H1 (cell line): ENCODE measurements at regions not wholly inside any gene's neighbourhood (a gene's known extent, or its start where the extent isn't known, plus 50 kb on each side); places are given as distances from the start of the nearest gene placed in this dataset.

Source experiments
- CTCF ChIA-PET: fragments of 300-600 bp; sonication (Branson Sonifier 250); formaldehyde crosslinking; loops from one replicate; lab custom pipeline; 2021; ENCODE audit not compliant: partially characterized antibody; lab: Charles Lee
- POLR2A ChIA-PET: fragments of 300-600 bp; sonication (Branson Sonifier 250); formaldehyde crosslinking; loops from one replicate; lab custom pipeline; 2021; ENCODE audit warnings: inconsistent platforms; ENCODE audit not compliant: partially characterized antibody; lab: Charles Lee
- DNase-seq, 2 experiments: peaks; one replicate each; pipeline versions ENCODE4 v3.0.0 to v3.0.0-alpha.2; 2010 to 2022; ENCODE audit warnings: low spot score in 2 of 2, low read depth in 1 of 2, mixed read lengths in 1 of 2
- FAIRE-seq: peaks from 2 replicates; lab custom pipeline; 2011; peaks lifted over from hg19 to GRCh38; lab: Jason Lieb, UNC
- H2AFZ ChIP-seq: 2 replicates; pipeline ENCODE4 v1.8.1; 2012; ENCODE audit warnings: low read length, inconsistent platforms
- H2AK5ac ChIP-seq: 2 replicates; pipeline ENCODE4 v1.6.1; 2013; ENCODE audit warnings: low read depth, low read length
- H2BK120ac ChIP-seq: replicated peaks from 2 replicates; pipeline ENCODE3; 2013; ENCODE audit warnings: low read depth, low read length, inconsistent platforms
- H2BK12ac ChIP-seq: 2 replicates; pipeline ENCODE4 v1.6.1; 2013; ENCODE audit warnings: low read depth, low read length
- H2BK15ac ChIP-seq: 2 replicates; pipeline ENCODE4 v1.6.1; 2013; ENCODE audit warnings: low read length
- H2BK20ac ChIP-seq: 2 replicates; pipeline ENCODE4 v1.6.1; 2013; ENCODE audit warnings: low read length
- H2BK5ac ChIP-seq: 2 replicates; pipeline ENCODE4 v1.6.1; 2013; ENCODE audit warnings: low read depth, low read length
- H3K14ac ChIP-seq: 2 replicates; pipeline ENCODE4 v1.6.1; 2013; ENCODE audit warnings: inconsistent platforms; ENCODE audit not compliant: insufficient read length
- H3K18ac ChIP-seq: 2 replicates; pipeline ENCODE4 v1.6.1; 2013; ENCODE audit warnings: low read length; ENCODE audit errors: extremely low read depth
- H3K23ac ChIP-seq: 2 replicates; pipeline ENCODE4 v1.6.1; 2013; ENCODE audit warnings: inconsistent platforms; ENCODE audit not compliant: insufficient read length
- H3K23me2 ChIP-seq: 2 replicates; pipeline ENCODE4 v1.6.1; 2013; ENCODE audit warnings: low read depth, low read length
- H3K27ac ChIP-seq: 2 replicates; pipeline ENCODE4 v1.6.1; 2011; ENCODE audit warnings: low read depth, low read length, inconsistent platforms
- H3K27me3 ChIP-seq, 4 experiments: replicated peaks in 1 of 4; 1 replicate in 1 of 4; 2 replicates in 3 of 4; pipeline versions ENCODE4 v1.6.1 to v1.8.1; 2011 to 2013; ENCODE audit warnings: low read length in 3 of 4, mild to moderate bottlenecking in 3 of 4, inconsistent platforms in 2 of 4, mixed read lengths in 2 of 4, moderate library complexity in 1 of 4; ENCODE audit not compliant: control insufficient read depth in 3 of 4, insufficient read depth in 3 of 4; ENCODE audit errors: extremely low read depth in 1 of 4
- H3K36me3 ChIP-seq, 4 experiments: 2 replicates each; pipeline versions ENCODE4 v1.6.1 to v1.8.1; 2011 to 2013; ENCODE audit warnings: mild to moderate bottlenecking in 4 of 4, low read length in 3 of 4, moderate library complexity in 2 of 4, control low read depth in 1 of 4, inconsistent platforms in 1 of 4; ENCODE audit not compliant: insufficient read depth in 4 of 4, control insufficient read depth in 2 of 4
- H3K4ac ChIP-seq: replicated peaks from 2 replicates; pipeline ENCODE3; 2013; ENCODE audit warnings: low read length, low read depth, mixed read lengths, inconsistent platforms; ENCODE audit not compliant: insufficient read length
- H3K4me1 ChIP-seq, 4 experiments: replicated peaks in 1 of 4; 1 replicate in 1 of 4; 2 replicates in 3 of 4; pipeline versions ENCODE4 v1.6.1 to v1.8.1; 2011 to 2013; ENCODE audit warnings: low read length in 3 of 4, inconsistent platforms in 2 of 4, mixed read lengths in 1 of 4; ENCODE audit not compliant: insufficient read depth in 4 of 4, control insufficient read depth in 3 of 4
- H3K4me2 ChIP-seq, 2 experiments: 2 replicates each; pipeline versions ENCODE4 v1.6.1 to v1.8.1; 2011 to 2013; ENCODE audit warnings: low read depth in 2 of 2, low read length in 2 of 2, control low read depth in 1 of 2, inconsistent platforms in 1 of 2, mild to moderate bottlenecking in 1 of 2; ENCODE audit not compliant: insufficient read depth in 1 of 2
- H3K4me3 ChIP-seq, 4 experiments: fragments of 200-600, 300-600 bp in 1 of 4; sonication (generic), shearing (Covaris generic), sonication (Bioruptor Twin) in 1 of 4; 2 replicates each; pipeline versions ENCODE4 v1.5.1 to v1.8.1; 2011 to 2016; ENCODE audit warnings: low read length in 4 of 4, low read depth in 3 of 4, control low read depth in 2 of 4, inconsistent platforms in 2 of 4, mild to moderate bottlenecking in 2 of 4, mixed read lengths in 1 of 4, moderate library complexity in 1 of 4; ENCODE audit not compliant: insufficient read depth in 2 of 4; ENCODE audit errors: extremely low read depth in 1 of 4
- H3K56ac ChIP-seq: replicated peaks from 2 replicates; pipeline ENCODE3; 2013; ENCODE audit warnings: low read depth, mild to moderate bottlenecking, mixed read lengths, low read length, inconsistent platforms; ENCODE audit not compliant: insufficient read length
- H3K79me1 ChIP-seq: 2 replicates; pipeline ENCODE4 v1.6.1; 2013; ENCODE audit warnings: low read depth, low read length, control low read depth
- H3K79me2 ChIP-seq, 2 experiments: 2 replicates each; pipeline versions ENCODE4 v1.6.1 to v1.8.1; 2012 to 2013; ENCODE audit warnings: low read length in 2 of 2, mild to moderate bottlenecking in 2 of 2, inconsistent platforms in 1 of 2; ENCODE audit not compliant: insufficient read depth in 2 of 2, control insufficient read depth in 1 of 2
- H3K9ac ChIP-seq, 4 experiments: replicated peaks in 1 of 4; 1 replicate in 1 of 4; 2 replicates in 3 of 4; pipeline versions ENCODE4 v1.6.1 to v1.8.1; 2011 to 2013; ENCODE audit warnings: low read depth in 3 of 4, low read length in 3 of 4, control low read depth in 2 of 4, mild to moderate bottlenecking in 2 of 4, moderate library complexity in 2 of 4, inconsistent platforms in 1 of 4; ENCODE audit errors: extremely low read depth in 1 of 4
- H3K9me3 ChIP-seq, 2 experiments: 2 replicates each; pipeline versions ENCODE4 v1.6.1 to v1.8.1; 2012 to 2013; ENCODE audit warnings: mild to moderate bottlenecking in 2 of 2, moderate library complexity in 2 of 2, control low read depth in 1 of 2, inconsistent platforms in 1 of 2, low read depth in 1 of 2, low read length in 1 of 2, mixed read lengths in 1 of 2; ENCODE audit not compliant: insufficient read depth in 2 of 2
- H4K20me1 ChIP-seq, 2 experiments: replicated peaks in 1 of 2; 2 replicates each; pipeline versions ENCODE3 to v1.8.1; 2011 to 2013; ENCODE audit warnings: inconsistent platforms in 2 of 2, low read length in 2 of 2, mild to moderate bottlenecking in 1 of 2; ENCODE audit not compliant: insufficient read depth in 2 of 2, control insufficient read depth in 1 of 2
- H4K5ac ChIP-seq: 2 replicates; pipeline ENCODE4 v1.6.1; 2013; ENCODE audit warnings: low read length, low read depth, mixed read lengths, inconsistent platforms; ENCODE audit not compliant: insufficient read length
- H4K8ac ChIP-seq: 2 replicates; pipeline ENCODE4 v1.8.0; 2013; ENCODE audit warnings: mild to moderate bottlenecking, moderate library complexity, low read length, inconsistent platforms; ENCODE audit not compliant: insufficient read depth; ENCODE audit errors: extremely low read depth
- H4K91ac ChIP-seq: replicated peaks from 2 replicates; pipeline ENCODE3; 2013; ENCODE audit warnings: low read length, mixed read lengths, inconsistent platforms; ENCODE audit not compliant: insufficient read length
- ASH2L ChIP-seq: fragments of 200-600, 300-600 bp; sonication (generic); IDR thresholded peaks from one replicate; pipeline ENCODE4 v1.7.1; 2017; ENCODE audit warnings: low read length
- ATF2 ChIP-seq: IDR thresholded peaks from 2 replicates; pipeline ENCODE4 v1.6.1; 2012; ENCODE audit warnings: low read length, inconsistent platforms
- BRCA1 ChIP-seq: IDR thresholded peaks from 2 replicates; pipeline ENCODE4 v1.6.1; 2012; ENCODE audit warnings: low read depth, low read length, improper control_type of control experiment
- CEBPB ChIP-seq: IDR thresholded peaks from 2 replicates; pipeline ENCODE4 v1.6.1; 2012; ENCODE audit warnings: low read depth, low read length
- EGR1 ChIP-seq: IDR thresholded peaks from 2 replicates; pipeline ENCODE4 v1.6.1; 2011; ENCODE audit warnings: low read depth, low read length, borderline replicate concordance
- FOSL1 ChIP-seq: IDR thresholded peaks from 2 replicates; pipeline ENCODE4 v1.6.1; 2011; ENCODE audit warnings: mild to moderate bottlenecking, low read depth, low read length, moderate library complexity; ENCODE audit not compliant: insufficient read depth
- JUN ChIP-seq: IDR thresholded peaks from 2 replicates; pipeline ENCODE4 v1.6.1; 2011; ENCODE audit warnings: low read depth, mild to moderate bottlenecking, improper control_type of control experiment, low read length
- POLR2A ChIP-seq, 2 experiments: IDR thresholded peaks; 1 replicate in 1 of 2; 2 replicates in 1 of 2; pipeline ENCODE4 v1.6.1; 2011; ENCODE audit warnings: low read depth in 2 of 2, low read length in 2 of 2, mild to moderate bottlenecking in 2 of 2; ENCODE audit errors: control extremely low read depth in 1 of 2
- RBBP5 ChIP-seq: IDR thresholded peaks from 2 replicates; pipeline ENCODE4 v1.7.1; 2012; ENCODE audit warnings: low read depth, mild to moderate bottlenecking, inconsistent platforms, low read length, moderate library complexity, borderline replicate concordance
- SP4 ChIP-seq: IDR thresholded peaks from 2 replicates; pipeline ENCODE4 v1.6.1; 2012; ENCODE audit warnings: low read length, inconsistent platforms
- TAF1 ChIP-seq: IDR thresholded peaks from 2 replicates; pipeline ENCODE4 v1.6.1; 2011; ENCODE audit warnings: mild to moderate bottlenecking, low read depth, low read length
- TAF7 ChIP-seq: optimal IDR thresholded peaks from 2 replicates; pipeline ENCODE3; 2011; ENCODE audit warnings: low read depth, mild to moderate bottlenecking, inconsistent platforms, low read length, moderate library complexity, borderline replicate concordance
- WGBS, 2 experiments: shearing (Covaris generic) in 1 of 2; methylation state at CpG; one replicate each; pipeline versions ENCODE4 v1.1.6 to v1.1.7; 2013 to 2015; ENCODE audit warnings: low lambda C conversion rate in 2 of 2, mixed read lengths in 2 of 2, inconsistent platforms in 1 of 2, low coverage in 1 of 2, missing lambda C conversion rate in 1 of 2; ENCODE audit not compliant: insufficient replicate concordance in 2 of 2, insufficient coverage in 1 of 2, insufficient read length in 1 of 2; ENCODE audit errors: extremely low coverage in 1 of 2, missing lambda C conversion rate in 1 of 2; 5-methylcytosine and 5-hydroxymethylcytosine counted together

- no peak overlapping the region for H3K4me3 ChIP-seq
- peaks cover 3 to 13% (median 8%) of the 10 kb centered on the region in 4 experiments; a peak in 6 of 7 replicates for H3K4me1 ChIP-seq
- no peak overlapping the region for H2AK5ac ChIP-seq
- H3K14ac ChIP-seq, result no peak overlapping the region
- 49% methylated on average over 3 of the region's 3 CpGs; no CpG with 5 or more reads in 1 of the 2 experiments for WGBS, 2 experiments
- H2BK120ac ChIP-seq, result peak overlapping the region; percentile 19
- H2BK12ac ChIP-seq, result no peak overlapping the region
- H3K23me2 ChIP-seq, result no peaks in the 10 kb centered on the region; the same call in 1 of the 2 replicates
- FAIRE-seq (no peak), DNase-seq (no peak)
- no peak overlapping the region for H4K8ac ChIP-seq
- H3K9ac ChIP-seq, result no peak overlapping the region
- no peak overlapping the region for H4K91ac ChIP-seq
- H4K20me1 ChIP-seq, result no peaks in the 10 kb centered on the region
- no peak overlapping the region for H2BK5ac ChIP-seq
- H3K36me3 ChIP-seq, result peaks cover 0 to 2% (median 0%) of the 10 kb centered on the region in 4 experiments; a peak in 2 of 8 replicates
- ChIA-PET POLR2A (interaction anchor here (0.5 kb wide), 1 partner anchor 375 kb away, joined by 5 read pairs; no protein-coding TSS in a partner anchor), CTCF (no interaction called here)
- no peak overlapping the region for H2BK15ac ChIP-seq
- H3K9me3 ChIP-seq, result peaks cover 3 to 9% of the 10 kb centered on the region in 2 experiments; a peak in 3 of 4 replicates
- no peak overlapping the region for H4K5ac ChIP-seq
- H2AFZ ChIP-seq, result no peak overlapping the region
- H3K27ac ChIP-seq, result no peak overlapping the region; the same call in 1 of the 2 replicates
- H3K4ac ChIP-seq, result no peak overlapping the region
- no peak overlapping the region for H3K4me2 ChIP-seq
- no peak overlapping the region for H3K56ac ChIP-seq
- TF ChIP-seq JUN (no peak), BRCA1 (no peak), CEBPB (no peak), TAF7 (no peak), FOSL1 (no peak), ASH2L (no peak), EGR1 (no peak), RBBP5 (no peak), SP4 (no peak), TAF1 (no peak), ATF2 (no peak), POLR2A (IDR thresholded peaks at IDR 0.05; ENCODE audit: control extremely low read depth in 1 of 2, low read depth in 2 of 2, low read length in 2 of 2) (no peak)
- no peaks in the 10 kb centered on the region for H3K79me1 ChIP-seq
- H3K18ac ChIP-seq, result no peak overlapping the region
- no peaks in the 10 kb centered on the region for H3K27me3 ChIP-seq
- no peak overlapping the region for H2BK20ac ChIP-seq
- no peaks in the 10 kb centered on the region for H3K79me2 ChIP-seq
- no peak overlapping the region for H3K23ac ChIP-seq
Observed at GRCh38 chr21:15446223-15446622, 283.6 kb upstream of the USP25 start.
